H1 (cell line): ENCODE measurements at regions not wholly inside any gene's neighbourhood (a gene's known extent, or its start where the extent isn't known, plus 50 kb on each side); places are given as distances from the start of the nearest gene placed in this dataset.

Experiments
- BACH1 ChIP-seq: IDR thresholded peaks from 2 replicates; pipeline ENCODE4 v1.6.1; 2012; ENCODE audit warnings: low read length, improper control_type of control experiment
- CHD2 ChIP-seq: IDR thresholded peaks from 2 replicates; pipeline ENCODE4 v1.6.1; 2012; ENCODE audit warnings: low read length, improper control_type of control experiment
- CTCF ChIP-seq, 3 experiments: IDR thresholded peaks; 1 replicate in 2 of 3; 2 replicates in 1 of 3; pipeline versions ENCODE4 v1.5.1 to v1.6.1; 2011; ENCODE audit warnings: low read length in 3 of 3, mild to moderate bottlenecking in 3 of 3, inconsistent platforms in 2 of 3, low read depth in 1 of 3, moderate library complexity in 1 of 3; ENCODE audit not compliant: insufficient read depth in 1 of 3; ENCODE audit errors: control extremely low read depth in 1 of 3
- EZH2 ChIP-seq: fragments of 200-600 bp; sonication (generic); IDR thresholded peaks from 2 replicates; pipeline ENCODE4 v1.7.1; 2012; ENCODE audit warnings: low read depth, mild to moderate bottlenecking, moderate library complexity, low read length, inconsistent platforms; ENCODE audit not compliant: severe bottlenecking
- GABPA ChIP-seq: IDR thresholded peaks from 2 replicates; pipeline ENCODE4 v1.6.1; 2011; ENCODE audit warnings: mild to moderate bottlenecking, low read length, moderate library complexity, borderline replicate concordance; ENCODE audit not compliant: insufficient read depth
- MAFK ChIP-seq: IDR thresholded peaks from 2 replicates; pipeline ENCODE4 v1.6.1; 2012; ENCODE audit warnings: low read depth, mild to moderate bottlenecking, improper control_type of control experiment, low read length
- POLR2AphosphoS5 ChIP-seq: IDR thresholded peaks from 2 replicates; pipeline ENCODE4 v1.6.1; 2011; ENCODE audit warnings: low read depth, low read length
- SIN3A ChIP-seq, 2 experiments: IDR thresholded peaks in 1 of 2; conservative IDR thresholded peaks in 1 of 2; 2 replicates each; pipeline ENCODE4 v1.6.1; 2011 to 2012; ENCODE audit warnings: low read length in 2 of 2, improper control_type of control experiment in 1 of 2, low read depth in 1 of 2, mild to moderate bottlenecking in 1 of 2
- SRF ChIP-seq: IDR thresholded peaks from 2 replicates; pipeline ENCODE4 v1.6.1; 2011; ENCODE audit warnings: mild to moderate bottlenecking, low read depth, low read length, moderate library complexity
- TEAD4 ChIP-seq: IDR thresholded peaks from 2 replicates; pipeline ENCODE4 v1.6.1; 2012; ENCODE audit warnings: low read depth, low read length, inconsistent platforms, mixed read lengths

DNA sequence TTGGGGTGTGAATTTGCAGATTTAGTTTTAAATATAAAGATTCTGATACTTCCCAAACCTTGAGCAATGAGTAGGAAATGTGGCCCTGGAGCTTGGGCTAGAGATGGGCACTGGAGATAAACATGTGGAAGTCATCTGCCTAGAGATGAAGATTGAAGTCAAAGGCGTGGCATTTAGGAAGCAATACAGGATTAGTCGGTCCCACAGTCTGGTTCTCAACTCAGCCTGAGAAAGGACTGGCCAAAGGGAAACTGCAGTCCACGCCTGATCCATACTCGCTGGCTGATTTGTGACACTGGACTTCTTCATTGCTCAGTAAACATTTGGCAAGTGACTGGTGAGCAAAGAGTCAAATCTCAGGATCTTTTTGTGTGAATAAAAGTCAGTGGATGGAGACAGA lies 268.2 kb upstream of the ATP2B1 start:
- TF ChIP-seq CTCF (IDR thresholded peaks at IDR 0.05; ENCODE audit: control extremely low read depth in 1 of 3, insufficient read depth in 1 of 3, low read depth in 1 of 3, low read length in 3 of 3) = no peak
- no peak for TF ChIP-seq GABPA
- TF ChIP-seq BACH1 = no peak
- TF ChIP-seq SIN3A (conservative IDR thresholded peaks at IDR 0.05 in 1 of 2, IDR thresholded peaks at IDR 0.05 in 1 of 2; ENCODE audit: low read depth in 1 of 2, low read length in 2 of 2) = no peak
- TF ChIP-seq CHD2 = no peak
- no peak for TF ChIP-seq SRF
- no peak for TF ChIP-seq EZH2
- no peak for TF ChIP-seq POLR2AphosphoS5
- TF ChIP-seq TEAD4 = no peak
- no peak for TF ChIP-seq MAFK
